Thyroid gland (tissue), 4 donors: ENCODE measurements at regions not wholly inside any gene's neighbourhood (a gene's known extent, or its start where the extent isn't known, plus 50 kb on each side); places are given as distances from the start of the nearest gene placed in this dataset.

Experiments used
- CTCF ChIP-seq, 6 experiments: fragments of 200-600 bp in 3 of 6; fragments of 450-650 bp in 3 of 6; sonication (generic) in 3 of 6; IDR thresholded peaks; one replicate each; pipeline ENCODE4 v1.5.1; 2016 to 2019; ENCODE audit warnings: antibody characterized with exemption in 6 of 6, mild to moderate bottlenecking in 2 of 6, inconsistent platforms in 1 of 6, moderate library complexity in 1 of 6
- POLR2A ChIP-seq, 2 donors: fragments of 450-650 bp; IDR thresholded peaks; one replicate each; pipeline ENCODE4 v1.6.1; 2017; ENCODE audit warnings: antibody characterized with exemption in 2 of 2, mild to moderate bottlenecking in 2 of 2, moderate library complexity in 1 of 2

GRCh38 chr14:29355331-29355730 lies 572.3 kb downstream of the PRKD1 start:
- TF ChIP-seq CTCF (IDR thresholded peaks at IDR 0.05) = no peak
- TF ChIP-seq POLR2A (IDR thresholded peaks at IDR 0.05) = no peak
